ENCODE measurements at regions not wholly inside any gene's neighbourhood (a gene's known extent, or its start where the extent isn't known, plus 50 kb on each side); places are given as distances from the start of the nearest gene placed in this dataset.

- no peak for DNase-seq (ENCODE audit: low spot score, unreplicated experiment)
- no peak overlapping the region for H3K4me3 Mint-ChIP-seq (ENCODE audit: low read depth)
- no peak for TF ChIP-seq CTCF (IDR thresholded peaks at IDR 0.05; ENCODE audit: unreplicated experiment)
- H3K27ac Mint-ChIP-seq, result no peak overlapping the region
- peaks cover 35% of the 10 kb centered on the region for H3K27me3 Mint-ChIP-seq
- H3K36me3 Mint-ChIP-seq (ENCODE audit: insufficient read depth), result no peaks in the 10 kb centered on the region
- H3K4me1 Mint-ChIP-seq (ENCODE audit: low read depth), result peaks cover 10% of the 10 kb centered on the region
- H3K9me3 Mint-ChIP-seq (ENCODE audit: low read depth), result no peaks in the 10 kb centered on the region
Observed at GRCh38 chr4:3676196-3676595, 90.0 kb upstream of the ADRA2C start.

- Mint-ChIP-seq H3K9me3 (ENCODE audit: low read depth) (no peaks in the 10 kb centered on the region), H3K4me1 (ENCODE audit: low read depth) (peaks cover 10% of the 10 kb centered on the region), H3K27ac (no peak overlapping the region), H3K4me3 (ENCODE audit: low read depth) (no peak overlapping the region), H3K27me3 (peaks cover 30% of the 10 kb centered on the region), H3K36me3 (ENCODE audit: insufficient read depth) (no peaks in the 10 kb centered on the region)
- no peak for DNase-seq (ENCODE audit: low spot score, unreplicated experiment)
- TF ChIP-seq CTCF (IDR thresholded peaks at IDR 0.05; ENCODE audit: unreplicated experiment), result no peak
Observed at GRCh38 chr4:3675251-3676115, 90.7 kb upstream of the ADRA2C start.

- Mint-ChIP-seq H3K27ac (no peak overlapping the region), H3K36me3 (ENCODE audit: insufficient read depth) (no peaks in the 10 kb centered on the region), H3K4me1 (ENCODE audit: low read depth) (peaks cover 10% of the 10 kb centered on the region), H3K9me3 (ENCODE audit: low read depth) (no peaks in the 10 kb centered on the region), H3K27me3 (peaks cover 34% of the 10 kb centered on the region), H3K4me3 (ENCODE audit: low read depth) (no peak overlapping the region)
- no peak for DNase-seq (ENCODE audit: low spot score, unreplicated experiment)
- no peak for TF ChIP-seq CTCF (IDR thresholded peaks at IDR 0.05; ENCODE audit: unreplicated experiment)
Observed at GRCh38 chr4:3674479-3674851, 91.7 kb upstream of the ADRA2C start.

GRCh38 chr4:3673716-3674478, 92.3 kb upstream of the ADRA2C start:
- Mint-ChIP-seq H3K4me1 (ENCODE audit: low read depth) (peaks cover 10% of the 10 kb centered on the region), H3K4me3 (ENCODE audit: low read depth) (no peak overlapping the region), H3K27me3 (peaks cover 30% of the 10 kb centered on the region), H3K9me3 (ENCODE audit: low read depth) (no peaks in the 10 kb centered on the region), H3K36me3 (ENCODE audit: insufficient read depth) (no peaks in the 10 kb centered on the region), H3K27ac (no peak overlapping the region)
- no peak for TF ChIP-seq CTCF (IDR thresholded peaks at IDR 0.05; ENCODE audit: unreplicated experiment)
- DNase-seq (ENCODE audit: low spot score, unreplicated experiment), result no peak

- Mint-ChIP-seq H3K27me3 (peaks cover 30% of the 10 kb centered on the region), H3K36me3 (ENCODE audit: insufficient read depth) (no peaks in the 10 kb centered on the region), H3K4me3 (ENCODE audit: low read depth) (no peak overlapping the region), H3K9me3 (ENCODE audit: low read depth) (no peaks in the 10 kb centered on the region), H3K4me1 (ENCODE audit: low read depth) (peaks cover 10% of the 10 kb centered on the region), H3K27ac (no peak overlapping the region)
- DNase-seq (ENCODE audit: low spot score, unreplicated experiment), result no peak
- TF ChIP-seq CTCF (IDR thresholded peaks at IDR 0.05; ENCODE audit: unreplicated experiment), result no peak
Observed at GRCh38 chr4:3673176-3673575, 93.0 kb upstream of the ADRA2C start.

Data from progenitor cell of endocrine pancreas (in vitro differentiated cells).